SK-N-SH (cell line): ENCODE measurements at regions not wholly inside any gene's neighbourhood (a gene's known extent, or its start where the extent isn't known, plus 50 kb on each side); places are given as distances from the start of the nearest gene placed in this dataset.

Source experiments
- RAD21 ChIP-seq: IDR thresholded peaks from 2 replicates; pipeline ENCODE4 v1.6.1; 2012; ENCODE audit warnings: mild to moderate bottlenecking, low read length
- YY1 ChIP-seq: IDR thresholded peaks from 2 replicates; pipeline ENCODE4 v1.4.0; 2012; ENCODE audit warnings: low read depth, mild to moderate bottlenecking
- TF ChIP-seq, protein P1 (sequence below): fragments of 200-600 bp; sonication (generic); IDR thresholded peaks from 2 replicates; pipeline ENCODE4 v1.6.1; 2017; ENCODE audit warnings: antibody characterized with exemption, mild to moderate bottlenecking, moderate library complexity

DNA sequence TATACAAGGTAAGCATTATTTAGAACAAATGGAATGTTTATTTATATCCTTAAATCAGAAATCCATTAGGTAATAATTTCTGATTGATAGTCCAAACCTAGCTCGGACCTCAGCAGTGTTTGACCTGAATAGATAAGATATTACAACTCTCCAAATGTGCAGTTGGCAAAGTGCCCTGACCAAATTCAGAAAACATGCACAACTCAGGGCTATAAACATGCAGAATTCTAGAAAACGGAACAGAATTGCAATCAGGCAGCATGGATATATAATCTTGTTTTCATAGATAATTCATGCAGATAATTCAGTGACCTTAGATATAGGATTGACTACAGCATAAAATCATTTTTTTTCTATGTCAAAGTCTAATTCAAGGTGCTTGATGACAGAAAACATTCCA, 626.6 kb upstream of the CITED2 start:
- TF ChIP-seq RAD21 (peak; percentile 26; the same call in 1 of the 2 replicates), YY1 (no peak)
- TF ChIP-seq, protein P1, sequence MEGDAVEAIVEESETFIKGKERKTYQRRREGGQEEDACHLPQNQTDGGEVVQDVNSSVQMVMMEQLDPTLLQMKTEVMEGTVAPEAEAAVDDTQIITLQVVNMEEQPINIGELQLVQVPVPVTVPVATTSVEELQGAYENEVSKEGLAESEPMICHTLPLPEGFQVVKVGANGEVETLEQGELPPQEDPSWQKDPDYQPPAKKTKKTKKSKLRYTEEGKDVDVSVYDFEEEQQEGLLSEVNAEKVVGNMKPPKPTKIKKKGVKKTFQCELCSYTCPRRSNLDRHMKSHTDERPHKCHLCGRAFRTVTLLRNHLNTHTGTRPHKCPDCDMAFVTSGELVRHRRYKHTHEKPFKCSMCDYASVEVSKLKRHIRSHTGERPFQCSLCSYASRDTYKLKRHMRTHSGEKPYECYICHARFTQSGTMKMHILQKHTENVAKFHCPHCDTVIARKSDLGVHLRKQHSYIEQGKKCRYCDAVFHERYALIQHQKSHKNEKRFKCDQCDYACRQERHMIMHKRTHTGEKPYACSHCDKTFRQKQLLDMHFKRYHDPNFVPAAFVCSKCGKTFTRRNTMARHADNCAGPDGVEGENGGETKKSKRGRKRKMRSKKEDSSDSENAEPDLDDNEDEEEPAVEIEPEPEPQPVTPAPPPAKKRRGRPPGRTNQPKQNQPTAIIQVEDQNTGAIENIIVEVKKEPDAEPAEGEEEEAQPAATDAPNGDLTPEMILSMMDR: no peak
